ENCODE measurements at regions not wholly inside any gene's neighbourhood (a gene's known extent, or its start where the extent isn't known, plus 50 kb on each side); places are given as distances from the start of the nearest gene placed in this dataset.

DNA sequence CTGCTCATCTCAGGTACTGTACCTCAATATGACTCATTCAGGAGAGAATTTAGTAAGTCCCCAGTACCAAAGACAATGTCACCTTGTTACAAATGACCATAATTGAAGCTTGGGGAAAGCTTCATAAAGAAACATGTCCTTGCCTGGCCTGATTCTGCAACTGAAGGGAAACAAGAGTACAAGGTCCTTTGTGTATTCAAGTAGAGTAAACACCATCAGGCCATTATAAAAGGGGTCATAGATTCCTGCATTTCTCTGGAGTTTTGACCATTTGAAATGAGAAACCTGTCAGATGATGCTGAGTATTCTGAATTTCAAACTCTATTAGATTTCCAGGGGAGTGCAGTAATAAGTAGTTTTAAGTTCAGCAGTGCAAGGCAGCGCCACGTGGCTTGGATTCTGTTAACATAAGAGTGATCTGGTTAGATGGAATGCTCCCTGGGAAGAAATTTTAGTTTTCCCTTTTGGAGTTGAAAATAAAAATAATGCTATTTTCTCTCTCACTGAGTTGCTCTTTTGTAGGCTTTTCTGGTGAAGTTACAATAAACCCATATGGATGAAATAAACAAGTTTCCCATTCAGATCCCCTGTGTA, 1054.3 kb downstream of the EPHA7 start:
- TF ChIP-seq POLR2A (IDR thresholded peaks at IDR 0.05) (no peak), CTCF (IDR thresholded peaks at IDR 0.05) (no peak)
